HG03108 (cell line): ENCODE measurements at regions not wholly inside any gene's neighbourhood (a gene's known extent, or its start where the extent isn't known, plus 50 kb on each side); places are given as distances from the start of the nearest gene placed in this dataset.
"Not testable (repeated sequence)": the region's sequence is repeated elsewhere in the genome, so short reads cannot be mapped to it uniquely, and the experiment has no call there.

Source experiments
- ATAC-seq: cut with Tn5 transposase; IDR thresholded peaks from one replicate; pipeline ENCODE4 v1.9.1; 2021; ENCODE audit warnings: moderate library complexity; ENCODE audit not compliant: unreplicated experiment

GRCh38 chr10:125554753-125555152, 128.2 kb downstream of the TEX36 start:
- no peak for ATAC-seq

DNA sequence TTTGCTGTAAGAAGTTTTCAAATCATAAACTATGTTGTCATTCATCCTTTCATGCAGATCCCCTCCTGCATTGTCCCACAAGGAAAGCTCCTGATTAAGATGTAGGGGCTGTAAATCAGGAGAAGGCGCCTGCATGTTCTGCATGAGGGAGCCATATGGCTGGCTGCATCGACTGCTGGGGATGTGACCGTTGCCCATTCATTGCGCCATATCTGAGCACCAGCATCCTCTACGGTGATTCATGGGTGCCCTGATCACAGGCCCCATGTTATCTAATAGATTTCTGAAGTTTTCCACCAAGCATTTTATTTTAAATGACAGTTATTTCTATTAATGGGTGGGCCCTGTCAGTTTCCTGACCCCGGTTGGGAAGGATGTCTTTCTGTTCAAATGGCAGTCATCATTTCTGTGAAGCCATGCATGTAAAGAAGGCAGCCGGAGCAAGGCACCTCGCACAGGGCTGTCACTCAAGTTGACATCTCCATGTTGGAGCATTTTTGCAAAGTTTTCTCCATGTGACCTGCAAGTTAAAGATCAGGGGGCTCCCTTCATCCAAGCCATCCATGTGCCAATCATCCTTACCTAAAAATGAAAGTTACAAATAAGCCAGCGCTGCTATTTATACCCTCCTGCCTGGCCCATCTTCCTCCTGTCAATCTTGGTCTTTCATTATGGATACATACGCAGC, 128.8 kb downstream of the TEX36 start:
- no peak for ATAC-seq

GRCh38 chr10:125553091-125553490, 129.9 kb downstream of the TEX36 start:
- ATAC-seq: no peak

GRCh38 chr10:125551247-125551646, 131.7 kb downstream of the TEX36 start:
- no peak for ATAC-seq

DNA sequence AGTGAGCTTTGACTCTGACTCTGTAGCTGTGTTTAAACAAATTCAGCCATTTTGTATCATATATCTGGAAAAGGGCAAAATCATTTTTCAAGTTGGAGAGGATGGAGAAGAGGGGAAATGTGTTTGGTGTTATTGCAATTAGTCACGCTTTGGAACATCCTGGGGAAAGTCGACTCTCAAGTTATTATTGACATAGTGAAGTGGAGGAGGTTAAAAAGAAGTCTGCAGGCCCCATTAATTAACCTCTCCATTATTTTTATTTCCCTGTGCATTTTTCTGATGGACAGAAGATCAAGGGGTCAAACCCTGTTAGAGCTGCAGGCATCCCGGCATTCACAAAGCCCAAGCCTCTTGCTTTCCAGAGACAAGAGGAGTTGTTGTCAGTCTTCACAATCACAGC, 132.6 kb downstream of the TEX36 start:
- no peak for ATAC-seq

GRCh38 chr10:125549653-125550052, 133.3 kb downstream of the TEX36 start:
- ATAC-seq: no peak

DNA sequence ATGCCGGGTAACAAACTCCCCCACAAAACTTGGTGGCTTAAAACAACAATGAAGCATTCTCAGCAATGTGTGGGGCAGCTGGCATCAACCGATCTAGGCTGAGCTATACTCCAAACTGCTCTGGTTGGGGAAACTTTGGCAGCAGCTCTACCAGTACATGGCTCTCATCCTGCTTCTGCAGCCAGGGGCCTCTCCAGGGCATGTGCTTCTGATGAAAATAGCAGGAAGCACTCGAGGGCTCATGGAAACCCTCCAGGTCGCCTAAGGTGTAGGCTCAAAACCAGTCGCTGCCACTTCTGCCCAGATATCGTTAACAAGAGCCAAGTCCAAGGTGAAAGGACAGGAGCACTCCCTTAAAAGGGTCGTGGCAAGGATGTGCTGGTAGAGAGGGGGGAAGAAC, 134.1 kb downstream of the TEX36 start:
- no peak for ATAC-seq

GRCh38 chr10:125548356-125548755, 134.6 kb downstream of the TEX36 start:
- ATAC-seq: no peak

DNA sequence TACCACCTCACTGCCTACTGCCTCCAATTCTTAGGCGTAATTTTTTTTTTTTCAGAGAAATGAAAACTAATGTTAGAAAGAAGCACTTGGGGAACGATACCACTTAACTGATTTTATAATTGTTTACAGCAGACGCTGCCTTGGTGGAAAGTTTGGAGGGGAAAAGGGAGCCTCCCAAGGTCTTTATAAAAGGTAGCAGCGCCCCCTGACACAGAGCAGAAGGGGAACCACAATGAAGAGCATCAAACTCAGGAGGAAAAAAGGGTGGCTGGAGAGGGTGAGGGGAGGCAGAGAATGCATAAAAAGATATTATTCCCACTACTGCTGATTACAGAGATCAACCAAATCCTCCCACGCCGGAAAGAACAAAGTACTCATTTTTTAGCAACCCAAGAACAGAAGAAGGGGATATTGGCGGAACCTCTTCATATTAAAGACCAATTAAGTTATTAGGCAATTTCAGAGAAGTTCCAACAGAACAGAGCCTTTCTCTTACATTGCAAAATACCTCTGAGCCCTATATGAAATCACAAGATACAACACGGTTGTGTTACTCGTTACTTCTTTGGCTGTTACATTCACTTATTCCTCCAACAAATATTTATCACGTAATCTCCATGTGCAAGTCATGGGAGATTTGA, 135.8 kb downstream of the TEX36 start:
- no peak for ATAC-seq

- no peak for ATAC-seq
Observed at GRCh38 chr10:125543796-125544195, 139.2 kb downstream of the TEX36 start.

DNA sequence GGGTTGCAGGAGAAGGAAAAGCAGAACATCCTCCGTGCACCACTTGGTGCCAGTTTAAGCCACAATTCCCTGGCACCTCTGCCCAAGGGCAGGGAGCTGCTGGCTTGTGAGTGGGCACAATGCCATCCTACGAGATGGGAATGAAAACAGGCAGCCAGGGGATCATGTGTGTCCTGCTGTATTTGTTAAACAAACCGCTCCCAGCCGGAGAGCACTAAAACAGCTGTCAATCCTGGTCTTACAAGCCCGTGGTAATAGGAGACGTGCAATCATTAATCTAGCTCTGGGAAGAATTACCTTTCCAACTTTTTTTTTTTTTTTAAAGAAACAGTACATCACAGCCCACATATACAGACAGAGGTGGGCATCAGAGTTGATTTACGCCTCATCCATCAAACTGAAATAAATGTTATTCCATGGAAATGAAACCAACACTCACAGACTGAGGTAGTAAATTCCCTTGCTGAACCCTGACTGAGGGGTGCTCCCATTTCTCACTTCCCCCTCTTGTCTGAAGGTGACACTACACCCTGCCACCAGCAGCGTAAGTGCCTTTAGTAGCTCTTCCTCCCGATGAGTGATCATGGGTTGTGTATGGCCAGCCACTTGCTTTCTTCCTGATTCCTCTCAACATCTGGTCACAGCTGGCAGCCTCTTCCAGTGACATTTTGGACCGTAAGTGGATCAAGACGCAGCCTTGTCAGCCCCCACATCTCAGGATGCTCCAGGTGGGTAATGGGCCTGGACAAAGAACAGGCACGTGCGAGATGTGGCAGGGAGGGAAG, 143.8 kb downstream of the TEX36 start:
- ATAC-seq: no peak

GRCh38 chr10:125536236-125536635, 146.7 kb downstream of the TEX36 start:
- no peak for ATAC-seq

GRCh38 chr10:125535559-125535958, 147.4 kb downstream of the TEX36 start:
- ATAC-seq: no peak

DNA sequence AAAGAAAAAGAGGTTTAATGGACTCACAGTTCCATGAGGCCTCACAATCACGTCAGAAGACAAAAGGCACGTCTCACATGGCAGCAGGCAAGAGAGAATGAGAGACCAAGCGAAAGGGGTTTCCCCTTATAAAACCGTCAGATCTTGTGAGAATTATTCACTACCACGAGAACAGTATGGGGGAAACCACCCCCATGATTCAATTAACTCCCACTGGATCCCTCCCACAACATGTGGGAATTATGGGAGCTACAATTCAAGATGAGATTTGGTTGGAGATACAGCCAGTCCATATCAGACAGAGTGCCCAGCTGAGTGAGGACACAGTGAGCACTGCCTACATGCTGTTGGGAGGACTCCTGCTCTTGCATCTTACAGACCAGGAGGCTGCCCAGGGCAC, 148.4 kb downstream of the TEX36 start:
- no peak for ATAC-seq

DNA sequence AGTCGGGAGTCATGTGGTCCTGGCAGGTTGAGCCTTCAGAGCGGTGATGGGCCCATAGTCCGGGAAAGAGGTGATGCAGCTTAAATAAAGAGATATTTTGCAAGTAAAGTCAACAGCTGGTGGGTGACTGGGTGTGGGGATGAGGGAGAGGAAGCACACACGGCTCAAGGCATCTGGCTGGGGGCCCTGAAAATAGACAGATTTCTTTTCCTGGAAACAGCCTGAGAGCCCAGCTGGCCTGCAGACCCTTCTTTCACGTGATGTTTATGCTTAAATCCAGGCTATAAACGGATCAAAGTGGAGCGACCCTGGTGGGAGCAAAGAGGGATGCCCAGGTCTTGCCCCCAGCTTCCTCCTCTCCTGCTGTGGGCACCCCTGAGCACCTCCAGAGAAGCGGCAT, 149.1 kb downstream of the TEX36 start:
- ATAC-seq: no peak

- no peak for ATAC-seq
Observed at GRCh38 chr10:125531465-125531864, 151.5 kb downstream of the TEX36 start.

DNA sequence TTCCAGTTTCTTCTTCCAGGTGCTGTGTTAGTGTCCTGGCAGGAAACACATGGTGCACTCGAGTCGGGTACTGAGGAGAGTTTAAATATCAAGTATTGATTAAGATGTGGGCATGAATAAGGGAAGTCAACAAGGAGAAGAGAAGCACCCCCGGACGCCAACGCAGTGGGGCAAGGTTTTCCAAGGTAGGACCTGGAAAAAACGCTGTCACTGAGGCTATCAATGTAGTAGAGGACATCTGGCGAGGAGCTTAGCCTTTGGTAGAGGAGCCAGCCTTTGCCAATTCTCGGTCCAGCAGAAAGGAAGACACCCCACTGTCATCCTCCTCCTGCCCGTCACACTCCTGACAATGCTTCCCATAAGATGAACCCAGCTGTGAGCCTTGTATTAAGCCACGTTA, 159.6 kb downstream of the TEX36 start:
- ATAC-seq: no peak

GRCh38 chr10:125521721-125522680, 161.0 kb downstream of the TEX36 start:
- ATAC-seq: no peak

- ATAC-seq: no peak
Observed at GRCh38 chr10:125520968-125521367, 162.0 kb downstream of the TEX36 start.

DNA sequence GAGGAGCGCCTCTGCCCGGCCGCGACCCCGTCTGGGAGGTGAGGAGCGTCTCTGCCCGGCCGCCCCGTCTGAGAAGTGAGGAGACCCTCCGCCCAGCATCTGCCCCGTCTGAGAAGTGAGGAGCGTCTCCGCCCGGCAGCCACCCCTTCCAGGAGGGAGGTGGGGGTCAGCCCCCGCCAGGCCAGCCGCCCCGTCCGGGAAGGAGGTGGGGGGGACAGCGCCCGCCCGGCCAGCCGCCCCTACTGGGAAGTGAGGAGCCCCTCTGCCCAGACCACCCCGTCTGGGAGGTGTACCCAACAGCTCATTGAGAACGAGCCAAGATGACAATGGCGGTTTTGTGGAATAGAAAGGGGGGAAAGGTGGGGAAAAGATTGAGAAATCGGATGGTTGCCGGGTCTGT, 164.6 kb downstream of the TEX36 start:
- not testable (repeated sequence) for ATAC-seq

DNA sequence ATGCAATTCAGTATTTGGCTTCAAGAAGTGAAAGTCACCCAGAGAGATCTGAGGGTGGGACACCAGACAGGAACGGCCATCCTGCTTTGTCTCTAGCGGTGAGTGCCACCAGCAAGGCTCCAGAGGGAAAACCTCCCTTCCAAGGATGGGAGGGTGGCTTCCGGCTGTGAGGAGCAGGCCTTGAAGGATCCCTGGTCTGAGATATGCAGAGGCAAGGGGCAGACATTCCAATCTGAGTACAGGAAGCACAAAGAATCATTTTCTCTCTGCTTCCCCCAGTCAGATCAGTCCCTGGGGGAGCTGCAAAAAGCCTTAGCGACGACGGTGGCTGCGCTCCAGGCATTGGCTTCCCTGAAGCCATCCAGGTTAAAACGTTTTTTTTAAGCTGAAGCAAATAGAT, 167.4 kb downstream of the TEX36 start:
- no peak for ATAC-seq
